Right lobe of liver (tissue), 4 donors: ENCODE measurements at regions not wholly inside any gene's neighbourhood (a gene's known extent, or its start where the extent isn't known, plus 50 kb on each side); places are given as distances from the start of the nearest gene placed in this dataset.

Source experiments
- CTCF ChIP-seq, 4 donors: fragments of 200-600 bp in 3 of 4; fragments of 450-650 bp in 1 of 4; IDR thresholded peaks; one replicate each; pipeline versions ENCODE4 v1.5.1 to v1.8.0; 2016 to 2022; ENCODE audit warnings: antibody characterized with exemption in 4 of 4, mild to moderate bottlenecking in 2 of 4
- POLR2A ChIP-seq: fragments of 450-650 bp; IDR thresholded peaks from one replicate; pipeline ENCODE4 v1.6.1; 2017; ENCODE audit warnings: antibody characterized with exemption, mild to moderate bottlenecking
- donor health status: DM: no; HTN: no; CAD: no.
- donor health status: DM: no; HTN: no; CAD: no.
- donor health status: DM: no; HTN: yes; CAD: no.

DNA sequence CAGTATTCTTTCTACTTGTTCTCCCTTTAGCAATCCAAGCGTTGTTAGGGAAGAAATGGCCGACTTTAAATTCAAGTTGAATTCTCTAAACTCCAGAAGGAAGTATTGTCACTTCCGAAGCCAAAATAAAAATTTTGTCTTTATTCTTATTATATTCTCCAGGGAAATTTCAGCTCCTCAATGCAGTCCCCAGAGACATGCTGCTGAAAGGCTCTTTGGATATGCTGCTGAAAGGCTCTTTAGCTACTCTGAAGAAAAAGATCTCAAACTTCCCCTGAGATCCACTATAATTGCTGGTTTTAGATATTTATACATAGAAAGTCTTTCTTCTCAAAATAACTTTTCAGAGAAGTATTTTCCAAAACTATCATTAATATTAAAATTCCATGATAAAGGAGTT is 92.3 kb upstream of the PARP8 start:
- TF ChIP-seq POLR2A: no peak
- TF ChIP-seq CTCF (IDR thresholded peaks at IDR 0.05): no peak
